Uterus (tissue), 2 donors: ENCODE measurements at regions not wholly inside any gene's neighbourhood (a gene's known extent, or its start where the extent isn't known, plus 50 kb on each side); places are given as distances from the start of the nearest gene placed in this dataset.

Source experiments
- CTCF ChIP-seq, 4 experiments: fragments of 200-600 bp in 2 of 4; fragments of 450-650 bp in 2 of 4; sonication (generic) in 2 of 4; IDR thresholded peaks; one replicate each; pipeline ENCODE4 v1.5.1; 2016 to 2019; ENCODE audit warnings: antibody characterized with exemption in 4 of 4, mild to moderate bottlenecking in 2 of 4, moderate library complexity in 1 of 4
- POLR2A ChIP-seq, 2 donors: fragments of 450-650 bp; IDR thresholded peaks; one replicate each; pipeline ENCODE4 v1.6.1; 2016; ENCODE audit warnings: antibody characterized with exemption in 2 of 2, mild to moderate bottlenecking in 1 of 2, moderate library complexity in 1 of 2

- TF ChIP-seq CTCF (IDR thresholded peaks at IDR 0.05) (no peak), POLR2A (IDR thresholded peaks at IDR 0.05) (no peak)
Observed at GRCh38 chr15:91393186-91393585, 293.1 kb downstream of the SV2B start.
